ENCODE measurements at regions not wholly inside any gene's neighbourhood (a gene's known extent, or its start where the extent isn't known, plus 50 kb on each side); places are given as distances from the start of the nearest gene placed in this dataset.

DNA sequence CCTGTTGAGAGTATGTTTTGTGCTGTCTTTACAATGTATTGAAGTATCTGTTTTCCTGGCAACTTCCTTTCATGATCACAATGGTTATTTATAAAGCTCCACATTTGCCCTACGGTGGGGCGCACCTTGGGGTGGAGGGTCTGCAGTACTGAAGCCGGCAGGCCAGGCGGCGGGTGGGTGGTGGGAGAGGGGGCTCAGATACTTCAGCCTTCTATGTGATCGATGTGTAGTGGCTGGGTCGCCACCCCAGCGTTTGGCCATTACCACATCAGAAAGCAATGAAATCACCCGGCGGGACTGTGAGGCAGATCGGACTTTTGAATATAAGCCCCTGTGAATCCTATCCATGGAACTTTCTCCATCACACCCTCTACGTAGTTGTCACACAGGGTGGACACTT, 196.6 kb downstream of the FOXL1 start (continued):
- TF ChIP-seq EP300 (IDR thresholded peaks at IDR 0.05; ENCODE audit: borderline replicate concordance in 1 of 2, control insufficient read depth in 1 of 2, low read depth in 2 of 2, low read length in 2 of 2) (no peak), CBFB (IDR thresholded peaks at IDR 0.05; ENCODE audit: low read depth) (no peak)

GRCh38 chr16:86775511-86775921, 197.2 kb downstream of the FOXL1 start:
- H3K27ac ChIP-seq (ENCODE audit: control insufficient read depth, insufficient read depth): no peak overlapping the region
- H3K4me2 ChIP-seq (ENCODE audit: control insufficient read depth, insufficient read depth): no peak overlapping the region
- BruUV-seq (replicated peaks): no TSS peak
- ChIA-PET CTCF (no interaction called here), RAD21 (ENCODE audit: unreplicated experiment) (no interaction called here), POLR2A (no interaction called here), SMC1A (ENCODE audit: uncharacterized antibody, unreplicated experiment) (no interaction called here)
- no peaks in the 10 kb centered on the region for H4K20me1 ChIP-seq (ENCODE audit: control insufficient read depth, insufficient read depth)
- H3K27me3 ChIP-seq (replicated peaks in 1 of 2; ENCODE audit: control insufficient read depth in 2 of 2, insufficient read depth in 2 of 2, low read length in 1 of 2): peaks cover 0 to 4% of the 10 kb centered on the region in 2 experiments; a peak in 3 of 4 replicates
- no peak for DNase-seq (ENCODE audit: low read depth, low spot score)
- no peak for ATAC-seq
- no peak overlapping the region for H2AFZ ChIP-seq (ENCODE audit: control insufficient read depth, low read depth, low read length)
- in situ Hi-C loops (cut with MboI) (no loop called here), intact Hi-C loops (cut with micrococcal nuclease; ENCODE audit: unreplicated experiment) (no loop called here)
- no peak overlapping the region for H3K4me3 ChIP-seq
- H3K4me1 ChIP-seq (ENCODE audit: control insufficient read depth, insufficient read depth, low read length): no peaks in the 10 kb centered on the region
- no peak for FAIRE-seq
- H3K79me2 ChIP-seq (ENCODE audit: control insufficient read depth, insufficient read depth, low read length): no peaks in the 10 kb centered on the region
- WGBS (ENCODE audit: insufficient coverage, insufficient replicate concordance, low lambda C conversion rate, missing lambda C conversion rate): 29% methylated on average over 14 of the region's 14 CpGs
- H3K9me3 ChIP-seq (replicated peaks; ENCODE audit: control insufficient read depth, insufficient read depth, low read length): no peaks in the 10 kb centered on the region
- no peaks in the 10 kb centered on the region for H3K36me3 ChIP-seq (ENCODE audit: control insufficient read depth in 2 of 2, insufficient read depth in 2 of 2, low read length in 1 of 2)
- H3K9ac ChIP-seq (ENCODE audit: control insufficient read depth, insufficient read depth, low read length): no peak overlapping the region
- TF ChIP-seq NR2F1 (conservative IDR thresholded peaks at IDR 0.05) (no peak), MYB (IDR thresholded peaks at IDR 0.05; ENCODE audit: borderline replicate concordance, low read depth, low read length) (no peak), YY1 (IDR thresholded peaks at IDR 0.05; ENCODE audit: low read depth, low read length) (no peak), ATF3 (IDR thresholded peaks at IDR 0.05; ENCODE audit: borderline replicate concordance, extremely low read depth, low read depth, low read length) (no peak), TCF7 (IDR thresholded peaks at IDR 0.05; ENCODE audit: borderline replicate concordance) (no peak), TCF3 (IDR thresholded peaks at IDR 0.05; ENCODE audit: borderline replicate concordance, insufficient read depth, low read depth, low read length) (no peak), KAT2A (conservative IDR thresholded peaks at IDR 0.05; ENCODE audit: control insufficient read depth, low read depth, low read length) (no peak), ZNF274 (IDR thresholded peaks at IDR 0.05; ENCODE audit: insufficient read depth, insufficient read length) (no peak), RAD51 (IDR thresholded peaks at IDR 0.05) (no peak), DPF2 (IDR thresholded peaks at IDR 0.05) (no peak), SUZ12 (IDR thresholded peaks at IDR 0.05; ENCODE audit: unreplicated experiment) (no peak)
- TF ChIP-seq, protein P1, sequence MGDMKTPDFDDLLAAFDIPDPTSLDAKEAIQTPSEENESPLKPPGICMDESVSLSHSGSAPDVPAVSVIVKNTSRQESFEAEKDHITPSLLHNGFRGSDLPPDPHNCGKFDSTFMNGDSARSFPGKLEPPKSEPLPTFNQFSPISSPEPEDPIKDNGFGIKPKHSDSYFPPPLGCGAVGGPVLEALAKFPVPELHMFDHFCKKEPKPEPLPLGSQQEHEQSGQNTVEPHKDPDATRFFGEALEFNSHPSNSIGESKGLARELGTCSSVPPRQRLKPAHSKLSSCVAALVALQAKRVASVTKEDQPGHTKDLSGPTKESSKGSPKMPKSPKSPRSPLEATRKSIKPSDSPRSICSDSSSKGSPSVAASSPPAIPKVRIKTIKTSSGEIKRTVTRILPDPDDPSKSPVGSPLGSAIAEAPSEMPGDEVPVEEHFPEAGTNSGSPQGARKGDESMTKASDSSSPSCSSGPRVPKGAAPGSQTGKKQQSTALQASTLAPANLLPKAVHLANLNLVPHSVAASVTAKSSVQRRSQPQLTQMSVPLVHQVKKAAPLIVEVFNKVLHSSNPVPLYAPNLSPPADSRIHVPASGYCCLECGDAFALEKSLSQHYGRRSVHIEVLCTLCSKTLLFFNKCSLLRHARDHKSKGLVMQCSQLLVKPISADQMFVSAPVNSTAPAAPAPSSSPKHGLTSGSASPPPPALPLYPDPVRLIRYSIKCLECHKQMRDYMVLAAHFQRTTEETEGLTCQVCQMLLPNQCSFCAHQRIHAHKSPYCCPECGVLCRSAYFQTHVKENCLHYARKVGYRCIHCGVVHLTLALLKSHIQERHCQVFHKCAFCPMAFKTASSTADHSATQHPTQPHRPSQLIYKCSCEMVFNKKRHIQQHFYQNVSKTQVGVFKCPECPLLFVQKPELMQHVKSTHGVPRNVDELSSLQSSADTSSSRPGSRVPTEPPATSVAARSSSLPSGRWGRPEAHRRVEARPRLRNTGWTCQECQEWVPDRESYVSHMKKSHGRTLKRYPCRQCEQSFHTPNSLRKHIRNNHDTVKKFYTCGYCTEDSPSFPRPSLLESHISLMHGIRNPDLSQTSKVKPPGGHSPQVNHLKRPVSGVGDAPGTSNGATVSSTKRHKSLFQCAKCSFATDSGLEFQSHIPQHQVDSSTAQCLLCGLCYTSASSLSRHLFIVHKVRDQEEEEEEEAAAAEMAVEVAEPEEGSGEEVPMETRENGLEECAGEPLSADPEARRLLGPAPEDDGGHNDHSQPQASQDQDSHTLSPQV (IDR thresholded peaks at IDR 0.05): no peak
